HG03565 (cell line): ENCODE measurements at regions not wholly inside any gene's neighbourhood (a gene's known extent, or its start where the extent isn't known, plus 50 kb on each side); places are given as distances from the start of the nearest gene placed in this dataset.

Experiments used
- ATAC-seq: cut with Tn5 transposase; IDR thresholded peaks from one replicate; pipeline ENCODE4 v1.9.1; 2021; ENCODE audit warnings: mild to moderate bottlenecking, moderate library complexity; ENCODE audit not compliant: unreplicated experiment

- ATAC-seq: no peak
Measured at GRCh38 chr6:144989319-144990107, 704.4 kb downstream of the UTRN start.

GRCh38 chr6:144990784-144991183, 705.6 kb downstream of the UTRN start:
- no peak for ATAC-seq

GRCh38 chr6:144993870-144994269, 708.7 kb downstream of the UTRN start:
- ATAC-seq: no peak

GRCh38 chr6:144997996-144998395, 712.9 kb downstream of the UTRN start:
- no peak for ATAC-seq

- ATAC-seq: no peak
Measured at GRCh38 chr6:144999127-144999526, 714.0 kb downstream of the UTRN start.

GRCh38 chr6:145003145-145003544, 718.0 kb downstream of the UTRN start:
- no peak for ATAC-seq

- ATAC-seq: no peak
Measured at GRCh38 chr6:145006914-145007313, 721.8 kb downstream of the UTRN start.

GRCh38 chr6:145008715-145009114, 723.6 kb downstream of the UTRN start:
- ATAC-seq: no peak

GRCh38 chr6:145009711-145010110, 724.6 kb downstream of the UTRN start:
- no peak for ATAC-seq

GRCh38 chr6:145012039-145012662, 723.2 kb downstream of the EPM2A start:
- no peak for ATAC-seq

GRCh38 chr6:145015739-145016558, 719.4 kb downstream of the EPM2A start:
- peak; percentile 100 for ATAC-seq

GRCh38 chr6:145017051-145017450, 718.3 kb downstream of the EPM2A start:
- no peak for ATAC-seq

- ATAC-seq: no peak
Measured at GRCh38 chr6:145017516-145017915, 717.8 kb downstream of the EPM2A start.

GRCh38 chr6:145018027-145018426, 717.3 kb downstream of the EPM2A start:
- no peak for ATAC-seq

GRCh38 chr6:145020114-145020513, 715.2 kb downstream of the EPM2A start:
- no peak for ATAC-seq

- ATAC-seq: no peak
Measured at GRCh38 chr6:145020543-145020942, 714.8 kb downstream of the EPM2A start.

- ATAC-seq: no peak
Measured at GRCh38 chr6:145022199-145022796, 713.0 kb downstream of the EPM2A start.

GRCh38 chr6:145023116-145023726, 712.1 kb downstream of the EPM2A start:
- no peak for ATAC-seq

GRCh38 chr6:145025488-145025887, 709.8 kb downstream of the EPM2A start:
- ATAC-seq: no peak

GRCh38 chr6:145026267-145026679, 709.0 kb downstream of the EPM2A start:
- no peak for ATAC-seq
